ENCODE measurements at regions not wholly inside any gene's neighbourhood (a gene's known extent, or its start where the extent isn't known, plus 50 kb on each side); places are given as distances from the start of the nearest gene placed in this dataset.

GRCh38 chr9:79975621-79976256, 404.0 kb downstream of the TLE4 start:
- TF ChIP-seq CTCF (IDR thresholded peaks at IDR 0.05; ENCODE audit: low read depth, low read length, poor library complexity, severe bottlenecking) (no peak), EZH2phosphoT487 (IDR thresholded peaks at IDR 0.05; ENCODE audit: borderline replicate concordance, low read length) (no peak)
